Mesenchymal stem cell (in vitro differentiated cells and primary cell): ENCODE measurements at regions not wholly inside any gene's neighbourhood (a gene's known extent, or its start where the extent isn't known, plus 50 kb on each side); places are given as distances from the start of the nearest gene placed in this dataset.
A peak's percentile ranks its signal among the peaks of the same experiment; 100 is the strongest.

Experiments used
- DNase-seq: peaks from one replicate; pipeline ENCODE4 v3.0.0-alpha.2; 2013
- H2AFZ ChIP-seq: one replicate; pipeline ENCODE4 v1.6.1; 2013; ENCODE audit warnings: low read depth, mild to moderate bottlenecking, control low read depth, inconsistent platforms, low read length, moderate library complexity
- H2AK5ac ChIP-seq: 2 replicates; pipeline ENCODE4 v1.6.1; 2013; ENCODE audit warnings: low read length, moderate library complexity, mild to moderate bottlenecking, inconsistent platforms; ENCODE audit not compliant: severe bottlenecking
- H2BK120ac ChIP-seq: one replicate; pipeline ENCODE4 v1.6.1; 2013; ENCODE audit warnings: low read depth, mild to moderate bottlenecking, inconsistent platforms, low read length, moderate library complexity
- H2BK12ac ChIP-seq, 2 experiments: one replicate each; pipeline ENCODE4 v1.6.1; 2013; ENCODE audit warnings: inconsistent platforms in 2 of 2, low read length in 2 of 2, mild to moderate bottlenecking in 2 of 2, moderate library complexity in 2 of 2, control low read depth in 1 of 2
- H2BK15ac ChIP-seq: one replicate; pipeline ENCODE4 v1.6.1; 2013; ENCODE audit warnings: mild to moderate bottlenecking, low read depth, inconsistent platforms; ENCODE audit not compliant: poor library complexity, severe bottlenecking
- H2BK5ac ChIP-seq: 2 replicates; pipeline ENCODE4 v1.6.1; 2013; ENCODE audit warnings: low read depth, mild to moderate bottlenecking, low read length, control low read depth, inconsistent platforms; ENCODE audit not compliant: poor library complexity, severe bottlenecking
- H3K14ac ChIP-seq, 2 experiments: one replicate each; pipeline ENCODE4 v1.6.1; 2013; ENCODE audit warnings: inconsistent platforms in 2 of 2, low read length in 2 of 2, control low read depth in 1 of 2, mild to moderate bottlenecking in 1 of 2, moderate library complexity in 1 of 2
- H3K18ac ChIP-seq, 2 experiments: one replicate each; pipeline ENCODE4 v1.6.1; 2013; ENCODE audit warnings: inconsistent platforms in 2 of 2, low read length in 2 of 2, control low read depth in 1 of 2, low read depth in 1 of 2, mild to moderate bottlenecking in 1 of 2
- H3K23ac ChIP-seq, 2 experiments: one replicate each; pipeline ENCODE4 v1.6.1; 2013; ENCODE audit warnings: inconsistent platforms in 2 of 2, low read length in 2 of 2, mild to moderate bottlenecking in 2 of 2, moderate library complexity in 2 of 2, control low read depth in 1 of 2
- H3K27ac ChIP-seq: 2 replicates; pipeline ENCODE4 v1.5.1; 2013; ENCODE audit warnings: mild to moderate bottlenecking, moderate library complexity, low read length, control low read depth, inconsistent platforms; ENCODE audit not compliant: poor library complexity, severe bottlenecking
- H3K27me3 ChIP-seq, 2 experiments: 2 replicates each; pipeline versions ENCODE4 v1.6.1 to v1.7.0; 2013; ENCODE audit warnings: low read length in 2 of 2, mild to moderate bottlenecking in 2 of 2, moderate library complexity in 2 of 2, control low read depth in 1 of 2, inconsistent platforms in 1 of 2; ENCODE audit not compliant: control insufficient read depth in 1 of 2, insufficient read depth in 1 of 2
- H3K36me3 ChIP-seq, 2 experiments: 2 replicates each; pipeline versions ENCODE4 v1.6.1 to v1.7.0; 2013; ENCODE audit warnings: low read length in 2 of 2, control low read depth in 1 of 2, inconsistent platforms in 1 of 2, low read depth in 1 of 2, mild to moderate bottlenecking in 1 of 2; ENCODE audit not compliant: insufficient read depth in 2 of 2, control insufficient read depth in 1 of 2
- H3K4ac ChIP-seq, 2 experiments: one replicate each; pipeline ENCODE4 v1.6.1; 2013; ENCODE audit warnings: inconsistent platforms in 2 of 2, low read length in 2 of 2, mild to moderate bottlenecking in 2 of 2, moderate library complexity in 2 of 2, control low read depth in 1 of 2, low read depth in 1 of 2
- H3K4me1 ChIP-seq: 2 replicates; pipeline ENCODE4 v1.6.1; 2013; ENCODE audit warnings: low read depth, low read length, control low read depth; ENCODE audit not compliant: control insufficient read depth, insufficient read depth
- H3K4me2 ChIP-seq: 2 replicates; pipeline ENCODE4 v1.6.1; 2013; ENCODE audit warnings: low read length, mild to moderate bottlenecking, inconsistent platforms; ENCODE audit not compliant: poor library complexity, severe bottlenecking
- H3K4me3 ChIP-seq, 2 experiments: 2 replicates each; pipeline versions ENCODE4 v1.5.1 to v1.7.0; 2013; ENCODE audit warnings: low read length in 2 of 2, mild to moderate bottlenecking in 2 of 2, control low read depth in 1 of 2, low read depth in 1 of 2; ENCODE audit not compliant: insufficient read depth in 1 of 2
- H3K79me1 ChIP-seq: replicated peaks from 2 replicates; pipeline ENCODE4 v1.6.1; 2013; ENCODE audit warnings: mild to moderate bottlenecking, control low read depth, low read length, inconsistent platforms; ENCODE audit not compliant: poor library complexity, severe bottlenecking
- H3K9ac ChIP-seq: 2 replicates; pipeline ENCODE4 v1.7.0; 2013; ENCODE audit warnings: mild to moderate bottlenecking, low read length, moderate library complexity
- H3K9me3 ChIP-seq: 2 replicates; pipeline ENCODE4 v1.7.0; 2013; ENCODE audit warnings: mild to moderate bottlenecking, low read length; ENCODE audit not compliant: control insufficient read depth
- H4K8ac ChIP-seq: one replicate; pipeline ENCODE4 v1.6.1; 2013; ENCODE audit warnings: inconsistent platforms, mild to moderate bottlenecking, low read length, moderate library complexity
- H4K91ac ChIP-seq: one replicate; pipeline ENCODE4 v1.6.1; 2013; ENCODE audit warnings: mild to moderate bottlenecking, low read length, inconsistent platforms
- WGBS: methylation state at CpG from one replicate; pipeline ENCODE4 v1.1.7; 2013; ENCODE audit warnings: mixed read lengths; 5-methylcytosine and 5-hydroxymethylcytosine counted together

DNA sequence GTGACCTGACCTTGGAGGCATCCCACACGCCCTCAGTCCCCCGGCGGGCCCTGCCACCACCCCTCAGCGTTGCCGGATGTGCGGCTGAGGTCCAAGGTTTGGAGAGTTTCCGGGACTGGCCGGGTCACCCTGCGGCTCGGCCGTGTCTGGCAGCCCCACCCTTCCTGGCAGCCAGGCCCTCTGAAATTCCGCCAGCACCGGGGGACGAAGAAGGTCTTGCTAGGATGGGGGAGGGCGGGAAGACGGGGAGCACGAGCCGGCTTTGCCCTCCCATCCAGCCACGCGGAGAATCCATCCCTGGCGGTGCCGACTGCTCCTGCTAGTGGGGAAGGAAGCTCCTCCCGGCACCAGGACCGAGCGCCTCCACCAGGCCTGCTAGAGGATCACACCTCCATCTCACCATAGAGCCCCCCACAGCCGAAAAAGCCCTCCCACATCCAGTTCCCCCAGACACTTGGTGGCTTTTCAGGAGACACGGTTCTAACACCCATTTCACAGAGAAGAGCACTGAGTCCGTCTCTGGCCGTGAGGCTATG is 81.5 kb downstream of the CPN2 start:
- Histone ChIP-seq H3K9me3 (no peaks in the 10 kb centered on the region), H3K4me1 (peaks cover 24% of the 10 kb centered on the region), H2BK5ac (no peak overlapping the region), H3K79me1 (no peaks in the 10 kb centered on the region), H2BK12ac (peak overlapping the region in 1 of 2 experiments; percentile 91), H3K36me3 (no peaks in the 10 kb centered on the region), H2AFZ (no peak overlapping the region), H4K91ac (peak overlapping the region; percentile 48), H2AK5ac (no peak overlapping the region), H3K23ac (no peak overlapping the region), H3K14ac (no peak overlapping the region), H3K4ac (peak overlapping the region in 1 of 2 experiments; percentile 19), H2BK120ac (peak overlapping the region; percentile 37), H3K4me2 (no peak overlapping the region), H3K27me3 (no peaks in the 10 kb centered on the region), H3K4me3 (no peak overlapping the region), H4K8ac (peak overlapping the region; percentile 74), H3K9ac (peak overlapping the region; percentile 20), H3K27ac (no peak overlapping the region), H3K18ac (peak overlapping the region in 1 of 2 experiments; percentile 92), H2BK15ac (no peak overlapping the region)
- 39% methylated on average over 26 of the region's 29 CpGs for WGBS
- DNase-seq, result peak; percentile 83

DNA sequence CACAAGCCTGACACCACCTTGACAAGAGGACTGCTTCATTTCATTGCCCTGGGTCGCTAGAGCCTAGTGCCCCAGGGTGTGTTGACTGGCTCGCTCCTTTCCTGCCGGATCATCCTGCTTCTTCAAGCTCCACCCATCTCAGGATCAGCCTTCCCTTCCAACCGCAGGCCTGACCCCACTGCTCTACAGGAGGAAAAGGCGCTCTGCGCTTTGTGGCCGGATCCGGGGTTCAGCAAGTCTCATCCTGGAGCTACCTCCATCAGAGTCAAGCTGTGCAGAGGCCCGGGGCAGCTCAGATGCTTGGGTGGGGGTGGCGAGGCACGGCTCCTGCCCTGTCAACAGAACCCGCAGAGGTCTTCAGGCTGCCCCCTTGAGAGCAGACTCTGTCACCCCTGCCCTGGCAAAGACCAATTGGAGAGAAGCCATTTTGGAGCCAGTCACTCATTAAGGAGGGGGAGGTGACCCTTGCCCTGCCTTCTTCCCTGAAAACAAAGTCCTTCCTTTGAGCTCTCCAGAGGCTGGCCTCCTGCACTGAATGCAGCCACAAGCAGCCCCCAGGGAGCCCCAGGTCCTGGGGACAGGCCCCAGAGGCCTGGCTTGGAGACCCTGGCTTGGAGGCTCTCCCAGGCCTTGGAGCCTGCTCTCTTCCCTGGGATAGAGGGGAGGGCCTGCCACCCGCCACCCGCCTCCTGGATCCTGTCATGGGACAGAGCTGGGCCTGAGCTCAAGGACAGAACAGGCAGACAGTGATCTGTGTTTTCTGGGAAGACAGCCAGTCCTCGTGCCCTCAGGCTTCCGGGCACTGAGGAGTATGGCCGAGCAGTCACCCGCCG is 80.3 kb downstream of the CPN2 start:
- Histone ChIP-seq H3K23ac (no peak overlapping the region), H3K4me3 (no peak overlapping the region), H3K27ac (no peak overlapping the region), H3K27me3 (no peaks in the 10 kb centered on the region), H2AFZ (no peak overlapping the region), H3K4me1 (peaks cover 18% of the 10 kb centered on the region), H2AK5ac (peak overlapping the region; percentile 28), H2BK15ac (peak overlapping the region; percentile 84), H3K4ac (peak overlapping the region; percentile 49 to 90), H4K8ac (peak overlapping the region; percentile 93), H3K36me3 (no peaks in the 10 kb centered on the region), H2BK120ac (peak overlapping the region; percentile 98), H3K4me2 (no peak overlapping the region), H2BK12ac (peak overlapping the region; percentile 98), H3K9ac (peak overlapping the region; percentile 12), H3K9me3 (no peaks in the 10 kb centered on the region), H2BK5ac (no peak overlapping the region), H3K79me1 (no peaks in the 10 kb centered on the region), H4K91ac (peak overlapping the region; percentile 99), H3K18ac (peak overlapping the region; percentile 97), H3K14ac (peak overlapping the region in 1 of 2 experiments; percentile 82)
- 45% methylated on average over 19 of the region's 19 CpGs for WGBS
- DNase-seq, result peak; percentile 85

DNA sequence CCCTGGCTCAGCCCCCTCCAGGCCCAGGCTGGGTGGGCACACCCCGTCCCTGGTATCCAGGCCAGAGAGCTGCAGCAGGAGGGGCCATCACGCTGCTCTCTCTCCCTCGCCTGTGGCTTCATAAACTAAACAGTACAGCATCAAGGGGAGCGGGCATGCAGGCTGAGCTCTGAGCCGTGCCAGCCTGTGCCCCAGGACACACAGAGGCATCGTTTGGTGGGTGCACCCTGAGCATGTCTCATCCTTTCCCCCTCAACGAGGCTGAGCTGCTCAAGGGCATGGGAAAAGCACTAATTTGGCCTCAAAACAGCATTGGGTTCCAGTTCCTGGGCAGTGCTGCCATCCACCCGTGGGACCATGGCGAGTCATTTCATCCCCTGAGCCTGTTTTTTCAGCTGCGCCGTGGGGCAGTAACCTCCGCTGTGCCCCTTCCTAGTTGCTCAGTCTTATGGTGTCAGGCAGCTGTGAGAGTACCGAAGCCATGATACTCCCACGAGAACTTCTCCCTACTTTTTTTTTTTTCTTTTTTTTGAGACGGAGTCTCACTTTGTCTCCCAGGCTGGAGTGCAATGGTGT is 79.6 kb downstream of the CPN2 start:
- peak overlapping the region; percentile 14 for H2AK5ac ChIP-seq
- H3K23ac ChIP-seq, result no peak overlapping the region
- no peaks in the 10 kb centered on the region for H3K79me1 ChIP-seq
- no peaks in the 10 kb centered on the region for H3K27me3 ChIP-seq
- WGBS, result 85% methylated on average over 14 of the region's 15 CpGs
- H4K8ac ChIP-seq, result peak overlapping the region; percentile 93
- H2AFZ ChIP-seq, result no peak overlapping the region
- peak overlapping the region; percentile 97 for H3K18ac ChIP-seq
- H3K36me3 ChIP-seq, result no peaks in the 10 kb centered on the region
- no peaks in the 10 kb centered on the region for H3K9me3 ChIP-seq
- H3K14ac ChIP-seq, result peak overlapping the region in 1 of 2 experiments; percentile 82
- H3K4me3 ChIP-seq, result no peak overlapping the region
- peak overlapping the region; percentile 84 for H2BK15ac ChIP-seq
- peak; percentile 37 for DNase-seq
- H3K4me2 ChIP-seq, result no peak overlapping the region
- H3K9ac ChIP-seq, result no peak overlapping the region
- peak overlapping the region; percentile 49 to 90 for H3K4ac ChIP-seq
- peaks cover 15% of the 10 kb centered on the region for H3K4me1 ChIP-seq
- H2BK120ac ChIP-seq, result peak overlapping the region; percentile 98
- peak overlapping the region; percentile 98 for H2BK12ac ChIP-seq
- no peak overlapping the region for H3K27ac ChIP-seq
- H2BK5ac ChIP-seq, result no peak overlapping the region
- peak overlapping the region; percentile 99 for H4K91ac ChIP-seq

DNA sequence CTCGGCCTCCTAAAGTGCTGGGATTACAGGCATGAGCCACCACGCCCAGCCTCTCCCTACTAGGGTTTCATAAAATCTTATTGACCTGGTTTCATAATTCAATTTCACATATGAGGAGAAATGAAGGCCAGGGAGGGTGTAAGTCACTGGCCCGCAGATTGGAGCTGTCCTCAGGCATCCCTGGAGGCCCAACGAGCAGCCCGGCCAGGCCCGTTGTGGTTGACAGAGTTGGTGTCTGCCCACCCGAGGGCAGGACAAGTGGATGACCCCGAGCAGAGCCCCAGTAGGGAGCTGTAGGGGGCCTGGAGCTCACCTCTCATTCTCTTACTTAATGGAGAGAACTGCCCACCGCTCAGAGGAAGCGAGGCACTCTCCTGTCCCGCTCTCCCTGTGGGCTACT is 78.9 kb downstream of the CPN2 start:
- 94% methylated on average over 9 of the region's 11 CpGs for WGBS
- Histone ChIP-seq H3K4ac (peak overlapping the region in 1 of 2 experiments; percentile 32), H2BK12ac (peak overlapping the region; percentile 44 to 81), H3K4me2 (no peak overlapping the region), H3K18ac (peak overlapping the region; percentile 57 to 75), H3K79me1 (no peaks in the 10 kb centered on the region), H2AFZ (no peak overlapping the region), H3K36me3 (no peaks in the 10 kb centered on the region), H4K91ac (no peak overlapping the region), H2BK15ac (peak overlapping the region; percentile 93), H3K23ac (no peak overlapping the region), H2BK5ac (no peak overlapping the region), H4K8ac (peak overlapping the region; percentile 31), H3K4me3 (no peak overlapping the region), H3K4me1 (peaks cover 17% of the 10 kb centered on the region), H3K27ac (no peak overlapping the region), H3K9me3 (no peaks in the 10 kb centered on the region), H3K27me3 (no peaks in the 10 kb centered on the region), H2BK120ac (no peak overlapping the region), H3K9ac (no peak overlapping the region), H3K14ac (no peak overlapping the region), H2AK5ac (no peak overlapping the region)
- DNase-seq, result no peak
